ENCODE measurements at regions not wholly inside any gene's neighbourhood (a gene's known extent, or its start where the extent isn't known, plus 50 kb on each side); places are given as distances from the start of the nearest gene placed in this dataset.

GRCh38 chr13:89965252-89965651 is 1382.2 kb upstream of the MIR17HG start:
- H3K4me1 ChIP-seq (replicated peaks in 1 of 2; ENCODE audit: control insufficient read depth in 2 of 2, insufficient read depth in 2 of 2, low read length in 2 of 2): no peaks in the 10 kb centered on the region
- no peaks in the 10 kb centered on the region for H3K36me3 ChIP-seq (ENCODE audit: control insufficient read depth, insufficient read depth, low read length)
- DNase-seq (ENCODE audit: extremely low read depth in 1 of 4, low spot score in 3 of 4) (no peak), FAIRE-seq (no peak), ATAC-seq (no peak)
- no peaks in the 10 kb centered on the region for H3K27me3 ChIP-seq (ENCODE audit: control insufficient read depth in 2 of 2, insufficient read depth in 2 of 2, low read length in 2 of 2)
- H2AFZ ChIP-seq (ENCODE audit: low read depth, low read length): no peak overlapping the region
- peaks cover 7% of the 10 kb centered on the region; the same call in 1 of the 2 replicates for H3K9me3 ChIP-seq (replicated peaks; ENCODE audit: control insufficient read depth, insufficient read depth, low read depth, low read length)
- TF ChIP-seq NBN (IDR thresholded peaks at IDR 0.05; ENCODE audit: low read depth) (no peak), TFAM (CRISPR knock-in tag; conservative IDR thresholded peaks at IDR 0.05) (peak; percentile 98), DNMT1 (IDR thresholded peaks at IDR 0.05) (no peak), MAFK (IDR thresholded peaks at IDR 0.05; ENCODE audit: low read length) (no peak), OTX1 (CRISPR knock-in tag; IDR thresholded peaks at IDR 0.05) (peak; percentile 56; the same call in 1 of the 2 replicates), TARDBP (IDR thresholded peaks at IDR 0.05) (no peak), MEF2D (tag; conservative IDR thresholded peaks at IDR 0.05; ENCODE audit: low read depth) (no peak), ETS2 (tag; IDR thresholded peaks at IDR 0.05; ENCODE audit: borderline replicate concordance, poor library complexity, severe bottlenecking) (no peak), TEAD1 (CRISPR knock-in tag; IDR thresholded peaks at IDR 0.05) (no peak)
- no TSS peak for BruUV-seq (replicated peaks)
- H3K9ac ChIP-seq (ENCODE audit: insufficient read depth in 1 of 2, low read depth in 2 of 2, low read length in 2 of 2): no peak overlapping the region
- no peaks in the 10 kb centered on the region for H3K9me1 ChIP-seq (ENCODE audit: control insufficient read depth, insufficient read depth, low read length)
- no peak overlapping the region for H3K4me2 ChIP-seq (ENCODE audit: insufficient read depth, low read length)
- no peak overlapping the region for H3K27ac ChIP-seq (ENCODE audit: extremely low read depth, low read depth, low read length)
- in situ Hi-C loops (cut with MboI): no loop called here
- intact Hi-C loops (cut with micrococcal nuclease): no loop called here
- ChIA-PET POLR2A (no interaction called here), CTCF (ENCODE audit: low intra/inter-chr PET ratio) (no interaction called here)
- H3K79me2 ChIP-seq (ENCODE audit: control insufficient read depth, insufficient read depth, low read length): no peaks in the 10 kb centered on the region
- H3K4me3 ChIP-seq: no peak overlapping the region
- H4K20me1 ChIP-seq (replicated peaks; ENCODE audit: control insufficient read depth, insufficient read depth, low read length): no peaks in the 10 kb centered on the region
- WGBS (ENCODE audit: insufficient coverage, low coverage, missing lambda C conversion rate): 0% methylated on average over 1 of the region's 1 CpG

Measured in K562 (cell line).